ENCODE measurements at regions not wholly inside any gene's neighbourhood (a gene's known extent, or its start where the extent isn't known, plus 50 kb on each side); places are given as distances from the start of the nearest gene placed in this dataset.

GRCh38 chr18:73901566-73901965 is 246.1 kb downstream of the FBXO15 start:
- TF ChIP-seq CTCF (IDR thresholded peaks at IDR 0.05; ENCODE audit: extremely low read depth, low read depth, low read length) = no peak
- H3K4me1 ChIP-seq (ENCODE audit: insufficient read depth, low read length) = no peaks in the 10 kb centered on the region
- no peaks in the 10 kb centered on the region for H3K36me3 ChIP-seq (ENCODE audit: insufficient read depth, low read length)
- H4K20me1 ChIP-seq (ENCODE audit: insufficient read depth, low read length) = no peaks in the 10 kb centered on the region
- H3K79me2 ChIP-seq (ENCODE audit: insufficient read depth, low read length) = no peaks in the 10 kb centered on the region
- no peak overlapping the region for H3K27ac ChIP-seq (ENCODE audit: low read depth, low read length)
- H2AFZ ChIP-seq (ENCODE audit: low read length) = no peak overlapping the region
- no peak for DNase-seq (ENCODE audit: insufficient read length, low spot score, missing footprints)
- H3K4me3 ChIP-seq (ENCODE audit: insufficient read depth, low read length) = no peak overlapping the region
- H3K9me3 ChIP-seq (ENCODE audit: low read depth, low read length) = no peaks in the 10 kb centered on the region
- H3K27me3 ChIP-seq (ENCODE audit: insufficient read depth, low read length) = no peaks in the 10 kb centered on the region
- no peak overlapping the region for H3K4me2 ChIP-seq (ENCODE audit: insufficient read depth, low read length)

- H3K27me3 ChIP-seq (ENCODE audit: insufficient read depth, low read length) = no peaks in the 10 kb centered on the region
- H3K36me3 ChIP-seq (ENCODE audit: insufficient read depth, low read length) = no peaks in the 10 kb centered on the region
- H3K9me3 ChIP-seq (ENCODE audit: low read depth, low read length) = no peaks in the 10 kb centered on the region
- DNase-seq (ENCODE audit: insufficient read length, low spot score, missing footprints) = no peak
- H3K4me2 ChIP-seq (ENCODE audit: insufficient read depth, low read length) = no peak overlapping the region
- no peak overlapping the region for H3K4me3 ChIP-seq (ENCODE audit: insufficient read depth, low read length)
- H2AFZ ChIP-seq (ENCODE audit: low read length) = no peak overlapping the region
- H4K20me1 ChIP-seq (ENCODE audit: insufficient read depth, low read length) = no peaks in the 10 kb centered on the region
- H3K27ac ChIP-seq (ENCODE audit: low read depth, low read length) = no peak overlapping the region
- no peak for TF ChIP-seq CTCF (IDR thresholded peaks at IDR 0.05; ENCODE audit: extremely low read depth, low read depth, low read length)
- H3K79me2 ChIP-seq (ENCODE audit: insufficient read depth, low read length) = no peaks in the 10 kb centered on the region
- no peaks in the 10 kb centered on the region for H3K4me1 ChIP-seq (ENCODE audit: insufficient read depth, low read length)
These were observed 246.5 kb downstream of the FBXO15 start for GRCh38 chr18:73901151-73901550.

- Histone ChIP-seq H3K27me3 (ENCODE audit: insufficient read depth, low read length) (no peaks in the 10 kb centered on the region), H3K36me3 (ENCODE audit: insufficient read depth, low read length) (no peaks in the 10 kb centered on the region), H2AFZ (ENCODE audit: low read length) (no peak overlapping the region), H4K20me1 (ENCODE audit: insufficient read depth, low read length) (no peaks in the 10 kb centered on the region), H3K79me2 (ENCODE audit: insufficient read depth, low read length) (no peaks in the 10 kb centered on the region), H3K9me3 (ENCODE audit: low read depth, low read length) (no peaks in the 10 kb centered on the region), H3K4me2 (ENCODE audit: insufficient read depth, low read length) (no peak overlapping the region), H3K27ac (ENCODE audit: low read depth, low read length) (no peak overlapping the region), H3K4me1 (ENCODE audit: insufficient read depth, low read length) (no peaks in the 10 kb centered on the region), H3K4me3 (ENCODE audit: insufficient read depth, low read length) (no peak overlapping the region)
- no peak for DNase-seq (ENCODE audit: insufficient read length, low spot score, missing footprints)
- TF ChIP-seq CTCF (IDR thresholded peaks at IDR 0.05; ENCODE audit: extremely low read depth, low read depth, low read length) = no peak
These were observed 247.4 kb downstream of the FBXO15 start for GRCh38 chr18:73900106-73900835.

GRCh38 chr18:73897517-73897916 is 250.1 kb downstream of the FBXO15 start:
- H3K4me2 ChIP-seq (ENCODE audit: insufficient read depth, low read length) = no peak overlapping the region
- no peaks in the 10 kb centered on the region for H3K27me3 ChIP-seq (ENCODE audit: insufficient read depth, low read length)
- no peaks in the 10 kb centered on the region for H3K36me3 ChIP-seq (ENCODE audit: insufficient read depth, low read length)
- no peak overlapping the region for H3K27ac ChIP-seq (ENCODE audit: low read depth, low read length)
- H3K4me3 ChIP-seq (ENCODE audit: insufficient read depth, low read length) = no peak overlapping the region
- no peak overlapping the region for H2AFZ ChIP-seq (ENCODE audit: low read length)
- no peaks in the 10 kb centered on the region for H3K4me1 ChIP-seq (ENCODE audit: insufficient read depth, low read length)
- no peak for DNase-seq (ENCODE audit: insufficient read length, low spot score, missing footprints)
- H3K79me2 ChIP-seq (ENCODE audit: insufficient read depth, low read length) = no peaks in the 10 kb centered on the region
- no peaks in the 10 kb centered on the region for H3K9me3 ChIP-seq (ENCODE audit: low read depth, low read length)
- no peaks in the 10 kb centered on the region for H4K20me1 ChIP-seq (ENCODE audit: insufficient read depth, low read length)
- TF ChIP-seq CTCF (IDR thresholded peaks at IDR 0.05; ENCODE audit: extremely low read depth, low read depth, low read length) = no peak

All from osteoblast (primary cell).